GM12891 (cell line): ENCODE measurements at regions not wholly inside any gene's neighbourhood (a gene's known extent, or its start where the extent isn't known, plus 50 kb on each side); places are given as distances from the start of the nearest gene placed in this dataset.

ENCODE experiments used
- POLR2A ChIP-seq: IDR thresholded peaks from 2 replicates; pipeline ENCODE4 v1.6.1; 2011; ENCODE audit warnings: low read depth, low read length, control low read depth
- POLR2AphosphoS5 ChIP-seq: IDR thresholded peaks from 2 replicates; pipeline ENCODE4 v1.6.1; 2011; ENCODE audit warnings: low read depth, low read length, control low read depth
- POU2F2 ChIP-seq: IDR thresholded peaks from 2 replicates; pipeline ENCODE4 v1.6.1; 2011; ENCODE audit warnings: low read depth, mild to moderate bottlenecking, control low read depth, low read length, moderate library complexity
- TAF1 ChIP-seq: IDR thresholded peaks from 2 replicates; pipeline ENCODE4 v1.6.1; 2011; ENCODE audit warnings: low read depth, low read length, control low read depth

DNA sequence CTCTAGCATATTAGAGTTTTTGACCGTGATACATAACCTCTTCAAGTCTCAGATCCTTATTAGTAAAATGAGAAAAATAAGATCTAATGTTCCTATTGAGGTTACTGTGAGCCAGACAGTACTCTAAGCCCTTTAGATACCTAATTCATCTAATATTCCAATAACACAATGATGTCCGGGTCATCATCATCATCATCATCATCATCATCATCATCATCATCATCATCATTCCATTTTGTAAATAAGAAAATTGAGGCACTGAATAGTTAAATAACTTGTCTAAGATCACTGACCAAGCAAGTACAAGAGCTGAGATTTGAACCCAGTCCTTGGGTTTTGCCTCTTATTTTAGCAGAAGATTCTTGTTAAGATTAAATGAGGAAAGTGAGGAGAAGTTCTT, 643.0 kb downstream of the HDGFL1 start:
- TF ChIP-seq POLR2A (no peak), POLR2AphosphoS5 (no peak), TAF1 (no peak), POU2F2 (no peak)
